AG04450 (cell line): ENCODE measurements at regions not wholly inside any gene's neighbourhood (a gene's known extent, or its start where the extent isn't known, plus 50 kb on each side); places are given as distances from the start of the nearest gene placed in this dataset.

Experiments
- CTCF ChIA-PET: fragments of 300-600, 350-600 bp; formaldehyde crosslinking; extraction: SDS; loops from one replicate; lab custom pipeline; 2022; ENCODE audit warnings: antibody characterized with exemption, inconsistent platforms; lab: Charles Lee
- POLR2A ChIA-PET: fragments of 350-600 bp; formaldehyde crosslinking; extraction: SDS; loops from one replicate; lab custom pipeline; 2021; ENCODE audit warnings: antibody characterized with exemption, inconsistent platforms; lab: Yijun Ruan, JAX
- DNase-seq: peaks from one replicate; pipeline ENCODE4 v3.0.0-alpha.2; 2011; ENCODE audit warnings: low read depth, low spot score
- H3K27ac ChIP-seq: one replicate; pipeline ENCODE4 v1.5.1; 2012; ENCODE audit warnings: low read depth, low read length, control low read depth
- H3K27me3 ChIP-seq: one replicate; pipeline ENCODE4 v1.6.0; 2012; ENCODE audit warnings: low read length; ENCODE audit not compliant: control insufficient read depth, insufficient read depth
- H3K4me3 ChIP-seq: 2 replicates; pipeline ENCODE4 v1.5.1; 2011; ENCODE audit warnings: mild to moderate bottlenecking, low read depth, low read length, control low read depth
- H3K9me3 ChIP-seq: 2 replicates; pipeline ENCODE4 v1.5.1; 2012; ENCODE audit warnings: low read length; ENCODE audit not compliant: control insufficient read depth, insufficient read depth
- TF ChIP-seq, protein P1 (sequence below): IDR thresholded peaks from 2 replicates; pipeline ENCODE4 v1.5.1; 2011; ENCODE audit warnings: low read depth, low read length, control low read depth, inconsistent platforms

DNA sequence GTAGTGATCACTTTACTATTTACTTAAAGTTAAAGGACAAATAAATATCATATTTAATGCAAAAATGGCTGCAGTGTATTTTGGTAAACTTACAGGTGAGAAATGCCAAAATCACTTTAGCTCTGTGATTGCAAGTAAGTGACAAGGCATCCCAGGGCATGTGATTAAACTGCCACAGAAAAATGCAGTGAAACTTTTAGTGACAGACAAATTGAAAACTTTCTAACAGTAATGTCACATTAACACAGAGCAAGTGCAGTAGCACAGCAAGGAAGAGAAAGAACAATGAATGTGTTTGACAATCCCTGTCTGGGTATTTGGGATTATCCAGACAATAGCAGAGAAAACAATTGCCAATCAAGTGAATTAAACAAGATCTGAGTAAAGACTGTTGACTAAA lies 606.8 kb downstream of the SLCO4C1 start:
- CTCF ChIA-PET, result no interaction called here

DNA sequence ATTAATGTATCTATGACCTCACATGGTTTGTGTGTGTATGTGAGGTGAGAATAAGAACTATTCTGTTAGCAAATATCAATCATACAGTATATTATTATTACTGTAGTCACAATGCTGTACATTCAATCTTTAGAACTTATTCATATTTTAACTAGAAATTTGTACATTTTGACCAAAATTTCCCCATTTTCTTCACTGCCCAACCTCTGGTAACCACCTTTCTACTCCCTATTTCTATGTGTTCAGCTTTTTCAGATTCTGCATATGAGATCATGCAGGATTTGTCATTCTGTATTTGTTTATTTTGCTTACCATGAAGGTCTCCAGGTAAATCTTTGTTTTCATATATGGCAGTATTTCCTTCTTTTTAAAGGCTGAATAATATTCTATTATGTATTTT lies 607.9 kb downstream of the SLCO4C1 start:
- no peak for DNase-seq
- TF ChIP-seq, protein P1, sequence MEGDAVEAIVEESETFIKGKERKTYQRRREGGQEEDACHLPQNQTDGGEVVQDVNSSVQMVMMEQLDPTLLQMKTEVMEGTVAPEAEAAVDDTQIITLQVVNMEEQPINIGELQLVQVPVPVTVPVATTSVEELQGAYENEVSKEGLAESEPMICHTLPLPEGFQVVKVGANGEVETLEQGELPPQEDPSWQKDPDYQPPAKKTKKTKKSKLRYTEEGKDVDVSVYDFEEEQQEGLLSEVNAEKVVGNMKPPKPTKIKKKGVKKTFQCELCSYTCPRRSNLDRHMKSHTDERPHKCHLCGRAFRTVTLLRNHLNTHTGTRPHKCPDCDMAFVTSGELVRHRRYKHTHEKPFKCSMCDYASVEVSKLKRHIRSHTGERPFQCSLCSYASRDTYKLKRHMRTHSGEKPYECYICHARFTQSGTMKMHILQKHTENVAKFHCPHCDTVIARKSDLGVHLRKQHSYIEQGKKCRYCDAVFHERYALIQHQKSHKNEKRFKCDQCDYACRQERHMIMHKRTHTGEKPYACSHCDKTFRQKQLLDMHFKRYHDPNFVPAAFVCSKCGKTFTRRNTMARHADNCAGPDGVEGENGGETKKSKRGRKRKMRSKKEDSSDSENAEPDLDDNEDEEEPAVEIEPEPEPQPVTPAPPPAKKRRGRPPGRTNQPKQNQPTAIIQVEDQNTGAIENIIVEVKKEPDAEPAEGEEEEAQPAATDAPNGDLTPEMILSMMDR, result no peak
- H3K9me3 ChIP-seq, result no peaks in the 10 kb centered on the region
- H3K27ac ChIP-seq, result no peak overlapping the region
- CTCF ChIA-PET, result interaction anchor here (3.1 kb wide), 1 partner anchor 9 kb away, joined by 18 read pairs; no protein-coding TSS in a partner anchor
- H3K27me3 ChIP-seq, result no peaks in the 10 kb centered on the region
- POLR2A ChIA-PET, result no interaction called here
- H3K4me3 ChIP-seq, result no peak overlapping the region

More for the DNA sequence above, 606.8 kb downstream of the SLCO4C1 start:
- no peak for DNase-seq
- Histone ChIP-seq H3K27me3 (no peaks in the 10 kb centered on the region), H3K9me3 (no peaks in the 10 kb centered on the region), H3K27ac (no peak overlapping the region), H3K4me3 (no peak overlapping the region)
- POLR2A ChIA-PET, result no interaction called here
- TF ChIP-seq, protein P1, result no peak

DNA sequence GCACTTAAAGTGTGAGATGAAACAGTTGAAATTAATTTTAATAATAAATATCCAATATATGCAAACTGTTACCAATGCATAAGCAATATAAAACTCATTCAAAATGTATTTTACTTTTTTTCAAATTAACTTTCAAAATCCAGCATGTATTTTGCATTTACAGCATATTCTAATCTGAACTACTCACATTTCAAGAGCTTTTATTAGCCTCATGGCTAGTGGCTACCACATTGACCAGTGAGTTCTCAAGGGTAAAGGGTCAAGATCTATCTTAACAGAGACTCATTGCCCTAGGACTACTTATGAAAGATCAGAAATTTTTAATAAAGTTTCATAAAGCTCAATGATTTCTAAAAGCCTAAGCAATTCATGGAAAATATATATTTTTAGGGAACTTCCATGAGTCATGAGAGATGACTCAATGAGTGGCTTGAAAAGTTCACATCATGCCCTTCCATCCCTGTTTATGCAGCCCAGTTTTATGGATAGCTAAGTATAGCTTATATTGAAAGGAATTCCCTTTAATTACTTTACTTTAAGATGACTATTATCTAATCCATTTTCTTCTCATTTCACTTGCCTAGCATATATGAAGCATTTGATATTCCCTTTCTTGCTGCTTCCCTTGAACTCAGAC lies 608.6 kb downstream of the SLCO4C1 start:
- TF ChIP-seq, protein P1, result no peak
- no peak for DNase-seq
- Histone ChIP-seq H3K4me3 (no peak overlapping the region), H3K9me3 (no peaks in the 10 kb centered on the region), H3K27ac (no peak overlapping the region), H3K27me3 (no peaks in the 10 kb centered on the region)
- POLR2A ChIA-PET, result no interaction called here
- CTCF ChIA-PET, result interaction anchor here (3.1 kb wide), 1 partner anchor 9 kb away, joined by 18 read pairs; no protein-coding TSS in a partner anchor

DNA sequence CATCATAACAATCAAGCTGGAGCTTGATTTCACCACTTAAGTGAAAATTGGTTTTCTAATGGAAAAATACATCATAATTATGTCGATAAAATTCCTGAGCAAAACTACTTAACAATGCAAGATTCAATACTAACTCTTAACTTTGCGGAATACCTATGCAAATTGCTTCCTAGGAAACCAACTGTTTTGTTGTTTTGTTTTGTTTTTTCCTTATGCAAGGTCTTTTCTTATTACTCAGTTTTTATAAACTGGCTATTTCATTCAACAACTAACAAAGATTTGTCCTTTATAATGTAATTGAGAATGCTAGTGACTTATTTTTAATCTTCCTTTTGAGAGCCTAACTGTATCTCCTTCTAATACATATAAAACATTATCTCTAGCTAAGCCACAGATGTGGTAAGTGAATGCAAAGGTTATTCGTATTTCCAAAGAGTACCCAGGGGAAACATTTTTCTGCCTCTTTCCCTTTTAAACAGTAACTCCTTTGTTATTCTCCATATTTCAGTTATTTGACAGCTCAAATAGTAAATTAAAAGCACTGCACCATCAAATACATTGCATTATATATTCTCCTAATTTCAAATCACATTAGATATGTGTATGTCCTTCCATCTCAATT lies 609.4 kb downstream of the SLCO4C1 start:
- ChIA-PET CTCF (interaction anchor here (3.1 kb wide), 1 partner anchor 8 kb away, joined by 18 read pairs; no protein-coding TSS in a partner anchor), POLR2A (no interaction called here)
- Histone ChIP-seq H3K27me3 (no peaks in the 10 kb centered on the region), H3K27ac (no peak overlapping the region), H3K9me3 (no peaks in the 10 kb centered on the region), H3K4me3 (no peak overlapping the region)
- TF ChIP-seq, protein P1, result no peak
- no peak for DNase-seq

DNA sequence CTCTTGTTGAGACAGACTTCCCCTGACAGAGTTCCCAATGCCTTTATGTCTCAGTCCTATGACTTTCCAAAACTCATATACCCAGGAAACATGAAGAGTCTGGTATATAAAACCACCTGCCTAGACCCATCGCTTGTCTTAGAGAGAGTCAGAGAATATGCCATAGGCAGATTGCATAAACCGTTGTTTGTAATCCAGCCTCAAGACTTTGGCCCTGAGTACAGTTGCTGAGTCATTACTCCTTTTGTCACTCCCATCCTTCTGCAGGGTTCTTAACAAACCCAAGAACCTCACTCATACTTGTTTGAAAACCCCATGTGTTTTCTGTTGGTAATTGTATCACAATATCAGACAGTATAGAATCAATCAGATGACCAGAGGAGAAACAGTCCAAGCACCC lies 616.3 kb downstream of the SLCO4C1 start:
- DNase-seq, result no peak
- CTCF ChIA-PET, result interaction anchor here (2.3 to 2.4 kb wide), 2 partner anchors 8 to 11 kb away, joined by 16 to 18 read pairs; no protein-coding TSS in a partner anchor
- TF ChIP-seq, protein P1, result no peak
- H3K4me3 ChIP-seq, result no peak overlapping the region
- no peaks in the 10 kb centered on the region for H3K27me3 ChIP-seq
- POLR2A ChIA-PET, result no interaction called here
- no peak overlapping the region for H3K27ac ChIP-seq
- no peaks in the 10 kb centered on the region for H3K9me3 ChIP-seq
